HG02798 (cell line): ENCODE measurements at regions not wholly inside any gene's neighbourhood (a gene's known extent, or its start where the extent isn't known, plus 50 kb on each side); places are given as distances from the start of the nearest gene placed in this dataset.
"Not testable (repeated sequence)": the region's sequence is repeated elsewhere in the genome, so short reads cannot be mapped to it uniquely, and the experiment has no call there.

Source experiments
- ATAC-seq: cut with Tn5 transposase; IDR thresholded peaks from one replicate; pipeline ENCODE4 v1.9.1; 2021; ENCODE audit warnings: mild to moderate bottlenecking; ENCODE audit not compliant: unreplicated experiment, poor library complexity

- ATAC-seq = no peak
Observed at GRCh38 chr17:72382971-72383722, 262.3 kb downstream of the SOX9 start.

GRCh38 chr17:72385475-72385874, 264.7 kb downstream of the SOX9 start:
- no peak for ATAC-seq

GRCh38 chr17:72386173-72386572, 265.4 kb downstream of the SOX9 start:
- not testable (repeated sequence) for ATAC-seq

DNA sequence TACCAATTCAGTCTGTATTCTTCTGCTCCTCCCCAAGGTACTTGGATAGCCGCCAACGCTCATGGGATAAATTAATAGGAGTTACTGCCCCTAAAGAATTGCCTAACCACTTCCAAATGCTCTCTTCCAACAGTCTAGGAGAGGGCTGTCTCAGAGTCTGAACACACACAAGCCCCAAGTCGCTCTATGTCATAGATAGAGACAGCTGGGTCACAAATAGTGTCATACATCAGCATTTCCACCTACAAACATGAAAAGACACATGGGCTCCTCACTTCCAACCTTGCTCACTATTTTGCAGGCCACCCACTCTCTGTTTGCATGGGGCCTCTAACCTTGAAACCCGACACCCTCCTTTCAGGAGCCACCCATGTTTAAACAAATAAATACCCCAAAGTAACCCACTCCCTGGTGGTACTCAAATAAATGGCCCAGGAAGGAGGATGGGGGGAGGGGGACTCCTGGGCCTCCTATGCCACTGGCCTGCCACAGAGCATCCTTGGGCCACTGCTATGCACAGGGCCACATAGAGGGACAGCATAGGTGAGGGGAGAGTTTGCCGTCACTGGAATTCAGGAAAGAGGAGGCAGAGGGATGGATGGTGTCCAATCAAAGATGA, 265.9 kb downstream of the SOX9 start:
- no peak for ATAC-seq

DNA sequence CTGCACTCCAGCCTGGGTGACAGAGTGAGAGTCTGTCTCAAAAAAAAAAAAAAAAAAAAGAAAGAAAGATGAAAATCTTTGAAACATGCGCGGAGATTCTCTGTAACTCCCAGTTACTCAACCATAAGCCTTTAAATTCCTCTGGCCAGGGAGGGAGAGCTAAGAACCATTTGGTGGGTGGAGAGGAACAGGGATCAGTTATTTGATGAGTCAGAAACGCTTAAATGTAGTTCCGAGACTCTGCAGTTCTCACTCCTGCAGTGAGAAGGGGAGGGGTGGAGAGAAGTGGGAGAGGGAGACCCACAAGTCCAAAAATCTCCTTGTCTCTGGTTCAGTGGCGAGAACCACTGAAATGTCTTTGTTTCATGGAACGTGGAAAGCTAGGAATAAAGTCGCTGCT, 266.7 kb downstream of the SOX9 start:
- no peak for ATAC-seq

DNA sequence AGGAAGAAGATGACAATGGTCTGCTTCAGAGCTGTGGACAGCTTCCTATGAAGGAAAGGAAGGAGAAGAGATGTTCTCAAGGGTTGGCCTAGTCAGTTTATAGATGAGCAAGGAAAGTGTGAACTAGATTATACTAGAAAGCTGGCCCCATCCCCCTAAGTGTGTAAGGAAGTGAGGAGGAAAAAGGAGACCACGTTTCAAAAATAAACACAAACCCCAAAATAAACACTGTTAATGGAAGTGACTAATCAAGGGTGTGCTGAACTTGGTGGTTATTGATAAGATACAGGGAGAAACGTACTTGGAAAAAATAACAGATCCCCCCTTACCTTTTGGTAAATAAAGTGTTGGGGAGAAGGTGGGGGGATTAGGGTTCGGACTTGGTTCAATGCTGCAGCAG, 267.1 kb downstream of the SOX9 start:
- ATAC-seq = no peak

DNA sequence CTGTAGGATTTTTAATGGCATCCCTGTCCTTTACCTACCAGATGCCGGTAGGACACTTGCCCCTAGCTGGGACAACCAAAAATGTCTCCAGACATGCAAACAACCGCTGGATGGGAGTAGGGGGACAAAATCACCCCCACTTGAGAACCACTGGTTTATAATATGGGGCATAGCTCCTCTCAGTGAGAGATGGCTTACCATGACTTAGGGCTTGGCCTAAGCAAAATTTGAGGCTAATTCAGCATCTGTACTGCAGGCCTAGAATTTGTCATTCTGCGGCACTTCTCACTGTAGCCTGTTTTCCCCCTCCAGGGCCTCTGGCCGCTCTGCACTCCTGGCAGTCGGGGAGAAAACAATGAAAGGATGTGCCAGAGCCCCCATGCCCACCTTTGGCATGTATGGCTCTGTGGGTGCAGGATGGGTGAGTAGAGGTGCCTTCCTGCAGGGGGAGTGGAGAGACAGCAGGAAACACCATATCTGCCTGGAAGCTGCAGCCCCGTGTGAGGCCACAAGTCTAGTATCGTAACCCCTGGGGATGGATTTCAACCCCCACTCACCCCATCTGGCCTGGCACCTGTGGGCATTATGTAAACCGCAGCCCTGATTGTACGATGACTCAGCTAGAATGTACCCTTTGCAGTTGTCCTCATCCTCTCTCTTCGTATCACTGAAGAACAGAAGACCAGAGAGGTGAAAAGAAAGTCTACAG, 268.1 kb downstream of the SOX9 start:
- ATAC-seq = peak; percentile 82

DNA sequence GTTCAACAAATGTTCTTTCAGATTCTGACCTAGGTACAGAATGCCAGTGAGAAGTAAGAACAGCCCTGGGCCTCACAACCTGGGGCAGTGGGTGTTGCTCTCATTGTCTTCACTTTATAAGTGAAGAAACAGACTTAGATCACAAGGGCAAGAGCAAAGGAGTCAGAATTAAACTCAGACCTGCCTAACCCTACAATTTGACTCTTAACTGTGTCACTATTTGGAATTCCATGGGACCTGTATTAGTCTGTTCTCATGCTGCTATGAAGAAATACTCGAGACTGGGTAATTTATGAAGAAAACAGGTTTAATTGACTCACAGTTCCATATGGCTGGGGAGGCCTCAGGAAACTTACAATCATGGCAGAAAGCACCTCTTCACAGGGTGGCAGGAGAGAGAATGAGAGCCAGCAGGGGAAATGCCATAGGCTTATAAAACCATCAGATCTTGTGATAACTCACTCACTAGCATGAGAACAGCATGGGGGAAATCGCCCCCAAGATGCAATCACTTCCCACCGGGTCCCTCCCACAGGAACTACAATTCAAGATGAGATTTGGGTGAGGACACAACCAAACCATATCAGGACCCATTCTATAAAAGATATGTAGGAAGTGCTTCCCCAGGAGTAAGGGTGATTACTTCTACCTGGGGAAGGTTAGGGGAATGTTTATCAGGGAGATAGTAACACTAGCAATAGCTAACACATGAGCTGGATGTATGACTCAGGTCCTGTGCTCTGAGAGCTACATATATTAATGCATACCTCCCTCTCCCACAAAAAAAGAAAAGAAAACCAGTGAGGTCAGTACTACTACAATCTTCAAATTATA, 270.1 kb downstream of the SOX9 start:
- no peak for ATAC-seq

DNA sequence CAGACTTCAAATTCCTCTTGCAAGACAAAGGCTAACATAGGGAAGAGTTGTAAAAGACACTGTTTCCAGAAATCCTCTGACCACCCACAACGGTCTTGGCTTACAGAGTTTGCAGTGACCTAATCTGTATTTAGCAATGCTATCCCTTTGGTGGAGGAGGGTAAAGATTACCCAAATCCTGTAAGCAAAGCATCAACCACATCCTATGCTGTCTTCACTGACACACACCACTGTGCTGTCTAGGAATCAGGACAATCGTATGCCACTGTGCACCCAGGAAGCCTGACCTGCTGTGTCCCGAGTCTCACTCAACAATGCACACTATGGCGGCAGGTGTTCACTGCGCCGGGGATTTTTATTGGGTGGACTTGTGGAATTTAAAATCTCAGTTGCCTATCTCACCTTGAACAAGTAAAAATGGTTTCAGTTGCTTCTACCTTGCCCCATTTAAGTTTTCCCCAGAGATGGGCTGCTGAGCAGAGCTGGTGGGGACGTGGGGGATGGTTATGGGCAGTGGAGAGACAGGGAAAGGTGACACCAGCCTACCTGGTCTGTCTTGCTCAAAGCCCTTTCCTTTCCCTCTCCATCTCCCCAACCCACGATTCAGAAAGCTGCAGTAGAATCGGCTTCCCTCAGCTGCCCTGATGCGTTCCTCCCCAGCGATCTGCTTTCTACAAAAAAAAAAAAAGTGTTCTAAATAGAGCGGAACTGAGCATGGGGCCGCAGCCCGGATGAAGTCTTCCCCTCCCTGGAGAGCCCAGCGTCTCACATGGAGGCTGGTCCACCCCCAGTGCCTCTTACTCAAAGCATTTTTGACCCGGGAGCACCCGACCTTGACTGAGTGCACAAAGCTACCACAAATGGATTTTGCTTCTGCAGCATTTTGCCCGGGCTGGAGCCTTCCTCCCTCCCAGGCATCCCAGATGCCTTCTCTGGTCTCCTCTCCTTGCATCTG, 271.5 kb downstream of the SOX9 start:
- ATAC-seq = no peak

- ATAC-seq = no peak
Observed at GRCh38 chr17:72393553-72393952, 272.7 kb downstream of the SOX9 start.

DNA sequence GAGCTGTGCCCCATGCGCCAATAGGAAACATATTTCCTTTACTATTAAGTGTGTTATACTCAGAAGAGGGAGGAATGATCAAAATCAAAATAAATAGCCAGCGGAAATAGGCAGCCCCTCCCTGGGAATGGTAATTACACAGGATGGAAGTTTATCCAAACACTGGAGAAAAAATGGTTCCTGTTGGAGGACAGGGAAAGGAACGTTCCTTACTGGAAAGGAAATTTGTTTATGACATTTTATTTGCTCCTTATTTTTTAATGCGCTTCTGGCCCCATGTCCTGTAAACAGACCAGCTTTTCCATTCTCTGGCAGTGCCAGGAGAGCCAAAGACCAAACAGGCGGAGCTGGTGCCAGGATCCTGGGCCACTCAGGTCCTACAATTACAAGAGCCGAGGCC, 273.7 kb downstream of the SOX9 start:
- ATAC-seq = no peak

GRCh38 chr17:72396121-72396520, 275.3 kb downstream of the SOX9 start:
- no peak for ATAC-seq

DNA sequence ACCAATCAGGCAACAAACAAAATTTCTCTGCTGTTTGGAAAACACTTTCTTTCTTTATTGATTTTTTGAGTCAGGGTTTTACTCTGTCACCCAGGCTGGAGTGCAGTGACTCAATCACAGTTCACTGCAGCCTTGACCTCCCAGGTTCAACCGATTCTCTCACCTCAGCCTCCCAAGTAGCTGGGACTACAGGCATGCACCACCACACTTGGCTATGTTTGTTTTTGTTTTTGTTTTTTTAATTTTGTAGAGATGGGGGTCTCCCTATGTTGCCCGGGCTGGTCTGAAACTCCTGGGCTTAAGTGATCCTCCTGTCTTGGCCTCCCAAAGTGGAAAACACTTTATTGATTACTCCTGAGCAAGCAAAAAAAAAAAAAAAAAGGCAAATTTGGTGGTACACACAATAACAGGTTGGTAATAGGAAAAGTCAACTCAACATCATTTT, 276.4 kb downstream of the SOX9 start:
- ATAC-seq = no peak

DNA sequence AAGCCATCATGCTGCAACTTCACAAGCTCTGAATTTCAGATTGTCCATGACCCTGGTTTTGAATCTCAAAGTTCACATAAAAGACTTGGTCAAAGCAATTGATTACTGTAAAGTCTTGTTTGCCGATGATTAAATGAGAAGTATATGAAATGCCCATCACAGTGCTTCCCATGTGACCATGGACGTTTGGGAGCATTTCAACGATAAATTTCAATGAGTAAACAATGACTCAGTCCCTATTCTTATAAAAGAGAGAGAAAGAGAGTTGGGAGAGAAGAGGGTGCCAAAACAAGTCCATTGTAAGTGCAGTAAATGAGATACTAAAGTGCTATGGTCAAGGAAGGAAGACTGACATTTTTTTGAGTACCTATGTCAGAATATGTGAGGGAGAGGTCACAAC, 276.9 kb downstream of the SOX9 start:
- ATAC-seq = no peak

- no peak for ATAC-seq
Observed at GRCh38 chr17:72399023-72399607, 278.3 kb downstream of the SOX9 start.

DNA sequence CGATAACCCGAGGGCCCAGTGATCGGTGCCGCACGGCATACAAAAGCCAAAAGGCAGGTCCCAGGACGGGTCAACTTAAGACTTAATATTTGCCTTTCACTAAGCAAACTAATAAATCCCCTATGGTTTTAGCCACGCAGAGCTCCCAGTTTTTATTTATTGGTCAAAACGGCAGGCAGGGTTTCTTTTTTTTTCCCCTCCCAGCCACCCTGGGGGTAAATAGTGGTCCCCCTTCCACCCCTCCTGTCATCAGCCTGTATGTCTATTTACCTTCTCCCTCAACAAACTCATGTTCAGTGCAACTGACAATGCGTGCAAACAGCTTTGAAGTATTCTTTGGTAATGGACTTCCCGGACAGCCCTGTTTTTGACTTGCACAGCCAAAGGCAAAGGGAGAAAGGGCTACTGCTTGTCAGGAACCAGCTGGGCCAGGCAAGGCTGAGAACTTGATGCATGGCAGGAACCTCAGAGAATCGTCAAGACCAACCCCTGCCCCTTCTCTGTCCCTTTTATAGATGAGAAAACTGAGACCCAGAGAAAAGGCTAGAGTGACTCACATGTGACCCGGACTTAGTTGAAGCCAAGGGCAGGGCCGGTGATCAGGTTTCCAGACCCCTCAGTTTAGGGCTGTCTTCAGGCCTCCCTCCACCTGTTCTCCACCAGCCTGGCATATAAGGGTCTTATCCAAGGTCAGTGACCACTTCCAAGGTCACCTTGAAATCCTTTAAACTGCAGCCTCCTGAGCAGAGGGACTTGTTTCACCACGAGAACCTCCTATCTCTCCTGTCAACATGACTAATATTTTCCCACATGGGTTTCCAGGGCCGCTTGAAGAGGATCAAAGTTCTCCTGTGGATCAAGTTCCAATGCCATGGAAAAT, 279.0 kb downstream of the SOX9 start:
- no peak for ATAC-seq

DNA sequence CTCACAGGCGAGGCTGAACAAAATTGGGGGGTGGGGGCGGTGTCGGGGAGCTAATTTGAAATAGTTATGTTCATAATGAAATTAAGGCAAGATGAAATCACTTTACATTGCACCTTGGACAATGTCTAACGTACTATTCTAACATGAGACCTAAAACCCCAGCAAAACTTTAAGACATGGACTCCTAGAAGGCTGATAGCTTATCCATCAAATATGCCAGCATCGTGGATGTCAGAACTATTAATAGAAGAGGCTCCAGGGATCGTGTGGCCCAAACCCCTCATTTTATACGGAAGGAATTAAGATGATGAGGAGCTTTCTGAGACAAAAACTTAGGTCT, 279.6 kb downstream of the SOX9 start:
- ATAC-seq = no peak

DNA sequence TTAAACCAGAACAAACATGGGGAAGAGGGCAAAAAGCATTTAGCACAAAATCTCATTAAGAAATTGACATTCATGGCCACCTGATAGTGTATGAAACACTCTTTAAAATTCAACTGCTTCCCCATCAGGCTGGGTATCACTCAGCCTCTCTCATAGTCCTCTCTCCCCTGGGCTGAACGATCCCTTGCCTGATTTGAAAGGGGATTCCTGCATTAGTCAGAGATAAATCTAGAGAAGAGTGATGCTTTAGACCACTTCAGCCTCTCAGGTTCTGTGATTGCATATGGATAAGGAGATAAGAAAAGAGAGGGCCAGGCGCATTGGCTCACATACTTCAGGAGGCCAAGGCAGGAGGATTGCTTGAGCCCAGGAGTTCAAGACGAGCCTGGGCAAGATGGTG, 280.0 kb downstream of the SOX9 start:
- no peak for ATAC-seq
